HFF-Myc (cell line): ENCODE measurements at regions not wholly inside any gene's neighbourhood (a gene's known extent, or its start where the extent isn't known, plus 50 kb on each side); places are given as distances from the start of the nearest gene placed in this dataset.

Experiments used
- DNase-seq: peaks from one replicate; pipeline ENCODE4 v3.0.0-alpha.2; 2011; ENCODE audit warnings: low read depth; ENCODE audit errors: extremely low read depth
- H3K4me3 ChIP-seq: replicated peaks from 2 replicates; pipeline ENCODE4 v1.5.1; 2011; ENCODE audit warnings: low read depth, mild to moderate bottlenecking, control low read depth, low read length
- CTCF ChIP-seq: IDR thresholded peaks from 2 replicates; pipeline ENCODE4 v1.5.1; 2012; ENCODE audit warnings: mild to moderate bottlenecking, low read depth, low read length, control low read depth; ENCODE audit errors: missing control alignments

GRCh38 chr11:19552161-19552560 lies 160.5 kb upstream of the NAV2 start:
- no peak for TF ChIP-seq CTCF
- no peak overlapping the region for H3K4me3 ChIP-seq
- no peak for DNase-seq

DNA sequence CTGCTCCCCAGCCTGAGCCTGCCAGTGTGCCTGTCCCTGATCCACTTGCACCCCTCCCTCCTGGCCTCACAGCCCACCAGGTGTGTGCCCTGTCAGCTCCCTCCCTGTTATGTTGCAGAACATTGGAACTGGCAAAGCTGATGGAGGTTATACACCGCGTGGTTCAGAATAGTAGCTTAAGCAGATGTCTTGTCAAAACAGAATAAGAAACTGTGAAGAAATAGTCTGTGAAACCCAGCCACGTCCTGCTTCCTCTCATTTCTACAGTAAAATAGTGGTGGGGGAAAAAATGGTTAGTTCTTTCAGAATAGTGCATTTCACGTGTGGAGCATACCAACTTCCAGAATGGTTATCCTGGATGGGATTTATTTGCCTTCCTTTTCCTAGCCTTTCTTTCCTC lies 161.2 kb upstream of the NAV2 start:
- DNase-seq, result no peak
- no peak for TF ChIP-seq CTCF
- no peak overlapping the region for H3K4me3 ChIP-seq

DNA sequence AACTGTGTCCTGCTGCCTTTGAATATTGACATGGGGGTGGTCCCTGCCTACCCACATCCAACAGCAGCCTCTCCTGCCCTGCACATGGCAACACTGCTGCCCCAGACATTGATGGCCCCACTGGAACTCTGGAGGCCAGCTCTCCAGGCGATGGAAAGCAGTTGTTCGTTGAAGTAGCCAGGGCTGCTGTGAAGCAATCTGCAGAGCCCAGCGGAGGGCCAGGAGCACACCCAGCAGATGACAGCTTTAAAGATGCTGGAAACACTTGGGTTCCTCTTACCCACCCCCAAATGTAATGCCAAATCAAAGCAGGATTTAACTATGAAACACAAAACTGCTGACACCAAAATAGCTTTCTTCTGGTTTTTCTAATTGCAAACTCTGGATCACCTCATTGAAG lies 165.6 kb upstream of the NAV2 start:
- no peak for DNase-seq
- TF ChIP-seq CTCF, result no peak
- no peak overlapping the region for H3K4me3 ChIP-seq

- TF ChIP-seq CTCF, result no peak
- no peak overlapping the region for H3K4me3 ChIP-seq
- no peak for DNase-seq
Measured at GRCh38 chr11:19546325-19546724, 166.3 kb upstream of the NAV2 start.

GRCh38 chr11:19541521-19542049 lies 171.1 kb upstream of the NAV2 start:
- DNase-seq, result no peak
- no peak for TF ChIP-seq CTCF
- H3K4me3 ChIP-seq, result no peak overlapping the region

GRCh38 chr11:19539861-19540260 lies 172.8 kb upstream of the NAV2 start:
- no peak for TF ChIP-seq CTCF
- H3K4me3 ChIP-seq, result no peak overlapping the region

DNA sequence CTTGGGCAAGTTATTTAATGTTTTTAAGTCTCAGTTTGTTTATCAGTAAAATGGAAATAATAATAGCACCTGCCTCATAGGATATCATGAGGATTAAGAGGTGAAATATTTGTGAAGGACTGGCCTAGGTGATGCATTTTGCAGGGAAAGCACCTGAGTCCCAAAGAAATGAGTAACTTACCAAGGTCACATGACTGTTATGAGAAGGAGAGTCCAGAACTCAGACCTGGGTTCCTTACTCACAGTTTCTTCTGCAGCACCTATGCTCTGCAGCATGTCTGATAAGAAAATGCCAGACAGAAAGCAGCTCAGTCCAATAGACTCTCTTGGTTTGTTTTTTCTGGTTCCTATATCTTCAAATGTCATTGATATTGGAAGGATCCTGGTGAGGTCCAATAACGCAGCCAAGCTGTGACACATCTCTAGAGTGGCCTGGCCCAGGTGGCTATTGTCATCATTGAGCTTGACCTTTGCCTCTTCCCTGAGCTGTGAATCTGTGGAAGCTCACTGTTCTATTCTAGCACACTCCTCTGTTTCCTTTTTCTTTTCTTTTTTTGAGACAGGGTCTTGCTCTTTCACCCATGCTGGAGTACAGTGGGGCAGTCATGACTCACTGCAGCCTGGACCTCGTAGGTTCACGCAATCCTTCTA lies 174.7 kb upstream of the NAV2 start:
- no peak for TF ChIP-seq CTCF
- no peak for DNase-seq
- H3K4me3 ChIP-seq, result no peak overlapping the region

More at GRCh38 chr11:19539861-19540260, 172.8 kb upstream of the NAV2 start:
- DNase-seq, result no peak
